Mesendoderm (in vitro differentiated cells): ENCODE measurements at regions not wholly inside any gene's neighbourhood (a gene's known extent, or its start where the extent isn't known, plus 50 kb on each side); places are given as distances from the start of the nearest gene placed in this dataset.

Experiments used
- DNase-seq: peaks from one replicate; pipeline ENCODE4 v3.0.0; 2013
- H2AK5ac ChIP-seq: 2 replicates; pipeline ENCODE4 v1.6.1; 2013; ENCODE audit warnings: low read length, inconsistent platforms
- H2BK120ac ChIP-seq: 2 replicates; pipeline ENCODE4 v1.6.1; 2013; ENCODE audit warnings: low read depth, mild to moderate bottlenecking, low read length, moderate library complexity, mixed read lengths
- H2BK15ac ChIP-seq: replicated peaks from 2 replicates; pipeline ENCODE4 v1.6.1; 2013; ENCODE audit warnings: low read depth, mild to moderate bottlenecking, moderate library complexity
- H2BK5ac ChIP-seq: 2 replicates; pipeline ENCODE4 v1.6.1; 2013; ENCODE audit warnings: low read length, inconsistent platforms
- H3K18ac ChIP-seq: 2 replicates; pipeline ENCODE4 v1.6.1; 2013; ENCODE audit warnings: mild to moderate bottlenecking, low read length, mixed read lengths
- H3K23ac ChIP-seq: one replicate; pipeline ENCODE4 v1.6.1; 2013; ENCODE audit warnings: low read length
- H3K27ac ChIP-seq: 2 replicates; pipeline ENCODE4 v1.5.1; 2013; ENCODE audit warnings: low read depth, mild to moderate bottlenecking, inconsistent platforms, low read length, moderate library complexity
- H3K27me3 ChIP-seq: 2 replicates; pipeline ENCODE4 v1.6.1; 2013; ENCODE audit warnings: low read length, control low read depth, mild to moderate bottlenecking, inconsistent platforms; ENCODE audit not compliant: insufficient read depth, poor library complexity
- H3K36me3 ChIP-seq: 2 replicates; pipeline ENCODE4 v1.6.1; 2013; ENCODE audit warnings: low read length, inconsistent platforms; ENCODE audit not compliant: control insufficient read depth, insufficient read depth
- H3K4ac ChIP-seq: one replicate; pipeline ENCODE4 v1.6.1; 2013; ENCODE audit warnings: low read depth, mild to moderate bottlenecking, low read length, moderate library complexity
- H3K4me1 ChIP-seq: 2 replicates; pipeline ENCODE4 v1.6.1; 2013; ENCODE audit warnings: low read depth, low read length, inconsistent platforms; ENCODE audit not compliant: control insufficient read depth
- H3K4me2 ChIP-seq: 2 replicates; pipeline ENCODE4 v1.6.1; 2013; ENCODE audit warnings: low read length
- H3K4me3 ChIP-seq: 2 replicates; pipeline ENCODE4 v1.5.1; 2013; ENCODE audit warnings: mild to moderate bottlenecking, low read length
- H3K56ac ChIP-seq: one replicate; pipeline ENCODE4 v1.6.1; 2013; ENCODE audit warnings: low read length
- H3K79me1 ChIP-seq: 2 replicates; pipeline ENCODE4 v1.6.1; 2013; ENCODE audit warnings: low read length, inconsistent platforms
- H3K79me2 ChIP-seq: 2 replicates; pipeline ENCODE4 v1.6.1; 2013; ENCODE audit warnings: mild to moderate bottlenecking, low read length; ENCODE audit not compliant: control insufficient read depth, insufficient read depth
- H3K9ac ChIP-seq: 2 replicates; pipeline ENCODE4 v1.6.1; 2013; ENCODE audit warnings: low read length, inconsistent platforms
- H4K5ac ChIP-seq: one replicate; pipeline ENCODE4 v1.6.1; 2013; ENCODE audit warnings: low read length
- H4K8ac ChIP-seq: one replicate; pipeline ENCODE4 v1.6.1; 2013; ENCODE audit warnings: low read depth, mild to moderate bottlenecking, control low read depth, low read length, moderate library complexity
- WGBS: extraction: QIAGEN DNeasy Blood & Tissue Kit; methylation state at CpG from one replicate; pipeline ENCODE4 v1.1.7; 2013; ENCODE audit warnings: low lambda C conversion rate, missing lambda C conversion rate; ENCODE audit not compliant: insufficient coverage; ENCODE audit errors: extremely low coverage; 5-methylcytosine and 5-hydroxymethylcytosine counted together

DNA sequence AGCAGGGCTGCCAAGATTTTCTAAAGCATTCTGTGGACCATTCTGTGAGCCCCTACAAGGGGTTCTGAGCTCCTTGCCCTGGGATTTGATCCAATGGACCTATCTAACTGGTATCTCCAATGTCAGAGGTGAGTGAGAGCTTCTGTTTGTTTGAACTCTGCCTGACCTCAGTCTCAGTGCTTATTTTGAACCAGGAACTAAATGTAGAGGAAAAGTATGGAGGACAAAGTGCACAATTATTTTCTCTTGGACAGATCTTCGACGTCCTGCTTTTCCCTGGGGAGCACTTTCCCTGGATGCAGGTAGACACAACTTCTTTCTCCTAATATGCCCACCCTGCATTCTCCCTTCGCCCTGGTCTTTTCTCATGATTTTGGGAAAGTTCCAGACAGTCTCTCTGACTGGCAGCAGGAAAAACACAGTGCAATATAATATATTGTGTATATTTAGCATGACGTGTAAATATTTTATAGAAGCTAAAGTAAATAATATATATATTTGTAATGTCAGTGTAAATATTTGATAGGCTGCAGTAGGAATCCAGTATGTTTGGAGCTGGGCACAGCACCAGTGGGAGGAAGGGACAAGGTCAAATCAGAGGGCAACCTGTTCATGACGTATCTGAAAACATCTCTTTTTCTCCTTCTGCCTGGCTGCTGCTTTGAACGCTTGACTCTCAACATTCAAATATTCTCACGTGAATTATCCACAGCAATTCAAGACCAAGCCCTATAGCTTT lies 184.0 kb upstream of the LYZL1 start:
- H2BK120ac ChIP-seq, result no peak overlapping the region
- peaks cover 14% of the 10 kb centered on the region for H3K4me1 ChIP-seq
- no peak overlapping the region for H4K8ac ChIP-seq
- no peak overlapping the region for H3K27ac ChIP-seq
- no CpG with 5 or more reads among the region's 7 CpGs for WGBS
- H3K9ac ChIP-seq, result no peak overlapping the region
- no peak overlapping the region for H3K4me2 ChIP-seq
- H3K4me3 ChIP-seq, result no peak overlapping the region
- peak overlapping the region; percentile 41 for H2AK5ac ChIP-seq
- H3K18ac ChIP-seq, result no peak overlapping the region
- H3K36me3 ChIP-seq, result no peaks in the 10 kb centered on the region
- H3K56ac ChIP-seq, result peak overlapping the region; percentile 10
- H2BK15ac ChIP-seq, result no peak overlapping the region
- H4K5ac ChIP-seq, result no peak overlapping the region
- H3K79me1 ChIP-seq, result no peaks in the 10 kb centered on the region
- no peaks in the 10 kb centered on the region for H3K79me2 ChIP-seq
- no peak overlapping the region for H3K23ac ChIP-seq
- no peak overlapping the region for H2BK5ac ChIP-seq
- no peak overlapping the region for H3K4ac ChIP-seq
- no peaks in the 10 kb centered on the region for H3K27me3 ChIP-seq
- no peak for DNase-seq

GRCh38 chr10:29105516-29106215 lies 183.2 kb upstream of the LYZL1 start:
- H3K4me3 ChIP-seq, result no peak overlapping the region
- H3K23ac ChIP-seq, result no peak overlapping the region
- H3K27ac ChIP-seq, result no peak overlapping the region
- no peak overlapping the region for H2BK120ac ChIP-seq
- H3K4me1 ChIP-seq, result peaks cover 17% of the 10 kb centered on the region
- H3K4ac ChIP-seq, result no peak overlapping the region
- no peak overlapping the region for H4K5ac ChIP-seq
- no peaks in the 10 kb centered on the region for H3K27me3 ChIP-seq
- DNase-seq, result peak; percentile 87
- no peaks in the 10 kb centered on the region for H3K36me3 ChIP-seq
- no peak overlapping the region for H2AK5ac ChIP-seq
- no peaks in the 10 kb centered on the region for H3K79me2 ChIP-seq
- no peak overlapping the region for H2BK15ac ChIP-seq
- no peak overlapping the region for H3K18ac ChIP-seq
- WGBS, result no CpG with 5 or more reads among the region's 4 CpGs
- H3K4me2 ChIP-seq, result no peak overlapping the region
- H2BK5ac ChIP-seq, result no peak overlapping the region
- no peak overlapping the region for H3K56ac ChIP-seq
- no peak overlapping the region for H3K9ac ChIP-seq
- no peak overlapping the region for H4K8ac ChIP-seq
- H3K79me1 ChIP-seq, result no peaks in the 10 kb centered on the region

DNA sequence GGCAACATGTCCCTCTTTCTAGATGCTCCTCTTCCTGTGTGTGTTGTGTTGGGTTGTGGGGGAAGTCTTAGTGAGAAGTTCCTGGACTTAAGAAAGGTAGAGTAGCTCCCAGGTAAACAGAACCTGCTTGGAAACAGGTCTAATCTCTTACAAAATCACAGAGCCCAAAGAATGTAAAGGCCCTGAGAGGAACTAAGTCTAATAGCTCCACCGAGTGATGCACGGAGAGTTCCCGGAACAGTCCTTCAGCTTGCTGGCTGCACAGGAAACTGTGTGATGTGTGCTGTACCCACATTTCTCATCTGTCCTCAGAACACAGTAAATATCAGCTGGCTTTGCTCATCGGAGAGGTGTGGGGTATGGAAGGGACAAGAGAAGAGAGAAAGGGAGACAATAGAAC lies 182.6 kb upstream of the LYZL1 start:
- no peaks in the 10 kb centered on the region for H3K27me3 ChIP-seq
- peak overlapping the region; percentile 1 for H2BK5ac ChIP-seq
- peak overlapping the region; percentile 6 for H2AK5ac ChIP-seq
- no peak overlapping the region for H3K4me2 ChIP-seq
- H3K27ac ChIP-seq, result no peak overlapping the region
- peak overlapping the region; percentile 44 for H3K18ac ChIP-seq
- WGBS, result no CpG with 5 or more reads among the region's 4 CpGs
- no peaks in the 10 kb centered on the region for H3K36me3 ChIP-seq
- H4K5ac ChIP-seq, result no peak overlapping the region
- H2BK120ac ChIP-seq, result peak overlapping the region; percentile 17
- peak overlapping the region; percentile 68 for H3K56ac ChIP-seq
- peaks cover 14% of the 10 kb centered on the region for H3K4me1 ChIP-seq
- H3K9ac ChIP-seq, result no peak overlapping the region
- no peak overlapping the region for H3K4me3 ChIP-seq
- no peaks in the 10 kb centered on the region for H3K79me2 ChIP-seq
- H3K4ac ChIP-seq, result no peak overlapping the region
- H3K79me1 ChIP-seq, result no peaks in the 10 kb centered on the region
- H3K23ac ChIP-seq, result no peak overlapping the region
- H2BK15ac ChIP-seq, result no peak overlapping the region
- H4K8ac ChIP-seq, result no peak overlapping the region
- no peak for DNase-seq

DNA sequence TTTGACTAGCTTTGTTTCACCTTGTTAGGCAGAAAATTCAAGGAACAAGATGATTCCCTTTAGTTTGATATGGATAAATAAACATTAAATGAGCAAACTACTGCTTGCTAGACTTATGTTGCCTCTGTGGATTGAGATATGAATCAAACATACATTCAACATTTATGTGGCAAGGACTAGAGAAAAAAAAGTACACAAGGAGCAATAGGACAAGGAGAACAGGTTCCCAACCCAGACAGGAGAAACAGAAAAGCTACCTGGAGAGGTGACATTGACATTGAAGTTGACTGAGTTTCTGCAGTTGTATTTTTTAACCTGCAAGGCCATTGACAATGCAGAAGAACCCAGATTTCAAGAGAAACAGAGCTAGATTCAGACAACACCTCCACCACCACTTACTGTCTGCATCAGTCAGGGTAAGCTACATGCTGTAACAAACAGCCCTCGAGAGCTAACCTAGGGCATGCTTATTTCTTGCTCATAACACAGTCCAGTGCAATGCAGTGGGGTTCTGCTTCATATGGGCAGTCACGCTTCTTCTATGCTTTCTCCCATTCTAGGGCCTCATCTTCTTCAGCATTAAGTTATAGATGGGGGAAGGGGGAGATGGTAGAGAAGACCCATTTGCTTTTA lies 180.9 kb upstream of the LYZL1 start:
- H3K4me2 ChIP-seq, result no peak overlapping the region
- H3K4me3 ChIP-seq, result no peak overlapping the region
- no peaks in the 10 kb centered on the region for H3K27me3 ChIP-seq
- no peak overlapping the region for H4K8ac ChIP-seq
- H3K4me1 ChIP-seq, result peaks cover 18% of the 10 kb centered on the region
- no peaks in the 10 kb centered on the region for H3K79me2 ChIP-seq
- H2AK5ac ChIP-seq, result peak overlapping the region; percentile 65
- H2BK15ac ChIP-seq, result peak overlapping the region; percentile 37
- DNase-seq, result no peak
- peak overlapping the region; percentile 49 for H3K4ac ChIP-seq
- H3K27ac ChIP-seq, result no peak overlapping the region
- H3K9ac ChIP-seq, result no peak overlapping the region
- WGBS, result no CpG with 5 or more reads among the region's 2 CpGs
- no peaks in the 10 kb centered on the region for H3K79me1 ChIP-seq
- H4K5ac ChIP-seq, result no peak overlapping the region
- H3K23ac ChIP-seq, result no peak overlapping the region
- peak overlapping the region; percentile 29 for H2BK120ac ChIP-seq
- peak overlapping the region; percentile 38 for H2BK5ac ChIP-seq
- H3K36me3 ChIP-seq, result no peaks in the 10 kb centered on the region
- peak overlapping the region; percentile 64 for H3K18ac ChIP-seq
- no peak overlapping the region for H3K56ac ChIP-seq

DNA sequence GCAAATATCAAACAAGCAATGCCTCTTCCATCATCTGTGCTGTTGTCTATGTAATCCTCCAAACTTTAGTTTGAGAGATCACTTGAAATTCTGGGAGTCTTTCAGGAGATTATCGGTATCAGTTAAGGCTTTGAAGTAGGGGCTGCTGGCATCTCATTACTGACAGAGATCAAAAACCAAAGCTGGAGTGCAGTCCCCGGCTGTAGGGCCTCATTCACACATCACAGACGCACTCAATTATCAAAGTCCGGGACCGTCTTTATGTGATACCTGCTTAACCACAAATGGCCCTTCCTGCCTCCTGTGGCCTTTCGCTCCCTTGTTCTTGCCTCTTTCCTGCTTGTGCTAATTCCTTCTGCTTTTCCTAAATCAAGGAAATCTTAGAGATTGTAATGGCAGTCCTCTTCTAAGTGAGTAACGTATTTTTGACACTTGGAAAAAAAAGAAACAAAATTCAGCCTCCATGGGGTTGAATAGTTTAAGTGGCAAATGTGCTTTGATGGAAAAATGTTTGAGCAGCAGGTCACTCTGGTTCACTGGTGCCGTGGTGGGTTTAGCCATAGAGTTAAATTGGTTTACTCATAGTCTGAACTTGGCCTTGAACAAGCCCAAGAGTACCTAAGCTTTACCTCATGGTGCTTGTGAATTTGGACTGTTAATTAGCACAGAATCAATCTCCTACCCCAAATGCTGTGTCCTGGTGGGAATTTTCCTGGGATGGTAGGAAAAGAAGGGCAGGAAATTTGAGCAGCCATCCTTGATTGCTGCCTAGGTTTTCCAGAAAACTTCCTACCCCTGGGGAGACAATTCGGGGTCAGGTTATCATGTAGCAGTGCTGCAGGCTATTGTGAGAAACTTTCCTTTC lies 178.9 kb upstream of the LYZL1 start:
- peak; percentile 95 for DNase-seq
- Histone ChIP-seq H3K4me2 (no peak overlapping the region), H2AK5ac (no peak overlapping the region), H3K27me3 (no peaks in the 10 kb centered on the region), H3K4me1 (peaks cover 22% of the 10 kb centered on the region), H3K27ac (peak overlapping the region; percentile 81), H3K4ac (peak overlapping the region; percentile 43), H3K23ac (no peak overlapping the region), H3K79me2 (no peaks in the 10 kb centered on the region), H3K79me1 (no peaks in the 10 kb centered on the region), H3K56ac (peak overlapping the region; percentile 68), H2BK120ac (peak overlapping the region; percentile 90), H2BK5ac (peak overlapping the region; percentile 90), H2BK15ac (no peak overlapping the region), H3K9ac (no peak overlapping the region), H3K18ac (peak overlapping the region; percentile 85), H3K4me3 (no peak overlapping the region), H3K36me3 (no peaks in the 10 kb centered on the region), H4K5ac (no peak overlapping the region), H4K8ac (no peak overlapping the region)
- no CpG with 5 or more reads among the region's 9 CpGs for WGBS
